GM20000 (cell line): ENCODE measurements at regions not wholly inside any gene's neighbourhood (a gene's known extent, or its start where the extent isn't known, plus 50 kb on each side); places are given as distances from the start of the nearest gene placed in this dataset.

ENCODE experiments used
- DNase-seq: peaks from one replicate; pipeline ENCODE4 v3.0.0; 2012; ENCODE audit warnings: low spot score
- TF ChIP-seq, protein P1 (sequence below): IDR thresholded peaks from 2 replicates; pipeline ENCODE4 v1.5.1; 2012; ENCODE audit warnings: mild to moderate bottlenecking, control low read depth; ENCODE audit errors: extremely low read depth, missing control alignments

DNA sequence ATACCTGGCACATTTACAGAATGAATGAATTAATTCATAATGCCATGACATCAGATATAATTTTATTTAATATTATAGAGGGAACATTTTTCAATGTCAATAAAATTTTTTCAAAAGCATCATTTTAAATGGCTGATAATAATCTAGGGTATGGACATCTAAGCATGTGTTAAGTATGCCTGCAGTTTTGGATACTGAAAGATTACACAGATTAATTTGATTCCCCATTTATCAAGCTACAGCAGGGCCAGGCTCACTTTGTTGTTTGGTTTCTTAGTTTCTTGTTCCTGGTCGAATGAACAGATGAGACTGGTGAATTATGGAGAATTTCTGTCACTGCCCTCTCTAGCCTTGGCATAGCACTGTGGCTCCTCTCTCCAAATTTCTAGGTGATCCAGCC is 72.4 kb upstream of the E2F8 start:
- no peak for DNase-seq
- TF ChIP-seq, protein P1, sequence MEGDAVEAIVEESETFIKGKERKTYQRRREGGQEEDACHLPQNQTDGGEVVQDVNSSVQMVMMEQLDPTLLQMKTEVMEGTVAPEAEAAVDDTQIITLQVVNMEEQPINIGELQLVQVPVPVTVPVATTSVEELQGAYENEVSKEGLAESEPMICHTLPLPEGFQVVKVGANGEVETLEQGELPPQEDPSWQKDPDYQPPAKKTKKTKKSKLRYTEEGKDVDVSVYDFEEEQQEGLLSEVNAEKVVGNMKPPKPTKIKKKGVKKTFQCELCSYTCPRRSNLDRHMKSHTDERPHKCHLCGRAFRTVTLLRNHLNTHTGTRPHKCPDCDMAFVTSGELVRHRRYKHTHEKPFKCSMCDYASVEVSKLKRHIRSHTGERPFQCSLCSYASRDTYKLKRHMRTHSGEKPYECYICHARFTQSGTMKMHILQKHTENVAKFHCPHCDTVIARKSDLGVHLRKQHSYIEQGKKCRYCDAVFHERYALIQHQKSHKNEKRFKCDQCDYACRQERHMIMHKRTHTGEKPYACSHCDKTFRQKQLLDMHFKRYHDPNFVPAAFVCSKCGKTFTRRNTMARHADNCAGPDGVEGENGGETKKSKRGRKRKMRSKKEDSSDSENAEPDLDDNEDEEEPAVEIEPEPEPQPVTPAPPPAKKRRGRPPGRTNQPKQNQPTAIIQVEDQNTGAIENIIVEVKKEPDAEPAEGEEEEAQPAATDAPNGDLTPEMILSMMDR = no peak

DNA sequence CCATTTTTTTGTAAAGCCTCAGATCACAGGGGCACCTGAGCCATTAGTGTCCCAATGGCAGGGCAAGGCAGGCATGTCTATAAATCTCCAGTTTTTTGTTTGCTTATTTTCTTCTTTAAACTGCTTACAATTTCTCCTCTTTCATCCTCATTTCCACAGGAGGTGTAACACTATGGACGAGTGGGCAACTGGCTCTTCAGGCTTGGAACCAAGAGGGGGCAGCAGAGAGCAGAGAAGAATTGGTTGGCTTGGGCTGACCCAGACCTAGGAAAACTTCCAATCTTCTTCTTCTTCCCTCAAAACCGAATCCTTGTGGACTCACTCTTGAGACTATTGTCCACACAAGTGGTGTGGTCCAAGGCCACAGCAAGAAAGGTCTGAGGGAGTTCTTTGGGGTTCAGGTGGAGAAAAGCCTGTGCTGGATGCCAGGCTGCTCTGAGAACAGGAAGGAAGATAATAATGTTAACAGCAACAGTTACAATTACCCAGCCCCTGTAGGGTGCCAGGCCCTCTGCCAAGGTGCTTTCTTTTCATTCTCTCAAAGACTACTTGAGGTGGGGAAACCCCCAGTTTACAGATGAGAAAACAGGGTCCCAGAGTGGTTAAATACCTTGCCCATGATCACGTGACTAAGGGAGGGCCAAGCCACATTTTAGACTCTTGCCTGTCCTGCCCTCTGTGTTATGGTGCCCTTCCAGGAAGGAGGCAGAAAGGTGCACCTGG is 70.7 kb upstream of the E2F8 start:
- DNase-seq = peak; percentile 62
- TF ChIP-seq, protein P1 = peak; percentile 57

DNA sequence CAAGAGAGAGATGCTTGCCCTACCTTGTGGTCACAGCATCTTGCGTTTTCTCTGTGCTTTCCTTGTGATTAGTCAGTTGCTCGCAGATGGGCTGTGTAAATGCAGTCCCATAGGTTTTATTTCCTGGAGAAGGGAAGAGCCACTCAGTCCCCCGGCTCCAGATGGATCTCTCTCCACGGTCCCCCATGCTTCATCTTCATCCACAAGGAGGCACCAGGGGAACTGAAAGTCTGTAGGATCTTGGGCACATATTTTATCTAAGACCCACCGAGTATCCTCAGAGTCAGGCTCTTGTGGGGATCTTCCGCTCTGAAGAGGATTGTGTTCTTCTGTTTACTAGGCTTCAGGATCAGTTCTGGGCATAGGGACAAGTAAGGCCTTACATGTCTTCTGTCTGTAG is 66.8 kb upstream of the E2F8 start:
- TF ChIP-seq, protein P1 = no peak
- no peak for DNase-seq

DNA sequence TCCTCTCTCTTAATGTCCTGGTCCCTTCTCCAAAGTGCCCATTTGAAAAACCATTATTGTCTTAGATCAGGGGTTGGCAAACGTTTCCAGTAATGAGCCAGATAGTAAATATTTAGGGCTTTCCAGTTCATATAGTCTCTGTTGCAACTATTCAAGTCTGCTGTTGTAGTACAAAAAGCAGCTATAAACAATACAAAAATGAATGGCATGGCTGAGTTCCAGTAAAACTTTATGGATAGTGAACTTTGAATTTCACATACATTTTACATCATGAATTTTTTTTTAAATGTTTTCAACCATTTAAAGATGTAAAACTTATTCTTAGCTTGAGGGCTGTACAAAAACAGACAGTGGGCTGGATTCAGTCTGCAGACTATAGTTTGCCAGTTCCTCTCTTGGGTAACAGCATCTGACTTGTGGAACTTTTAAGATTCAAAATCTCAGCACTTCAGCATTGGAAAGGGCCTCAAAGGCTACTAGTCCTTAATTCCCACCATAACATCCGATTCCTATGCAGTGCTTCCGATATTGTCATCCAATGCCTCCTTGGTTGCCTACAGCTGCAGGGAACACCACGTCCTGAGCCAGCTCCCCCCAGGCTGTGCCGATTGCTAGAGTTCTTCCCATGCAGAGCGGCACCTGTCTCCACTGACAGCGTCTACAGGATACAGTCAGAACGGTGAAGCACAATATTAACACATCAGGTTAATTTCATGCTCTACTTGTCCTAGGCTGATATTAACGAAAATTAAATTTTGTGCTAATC is 65.6 kb upstream of the E2F8 start:
- no peak for DNase-seq
- TF ChIP-seq, protein P1 = no peak

DNA sequence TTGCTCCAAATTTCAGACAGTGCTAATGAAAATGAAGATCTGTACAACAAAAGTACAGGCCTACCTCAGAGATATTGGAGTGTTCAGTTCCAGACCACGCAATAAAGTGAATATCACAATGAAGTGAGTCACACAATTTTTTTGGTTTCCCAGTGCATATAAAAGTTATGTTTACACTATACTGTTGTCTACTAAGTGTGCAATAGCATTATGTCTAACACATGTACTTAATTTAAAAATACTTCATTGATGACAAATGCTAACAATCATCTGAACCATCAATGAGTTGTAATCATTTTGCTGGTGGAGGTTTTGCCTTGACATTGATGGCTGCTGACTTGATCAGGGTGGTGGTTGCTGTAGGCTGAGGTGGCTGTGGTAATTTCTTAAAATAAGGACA is 60.6 kb upstream of the E2F8 start:
- TF ChIP-seq, protein P1 = no peak
- DNase-seq = no peak

DNA sequence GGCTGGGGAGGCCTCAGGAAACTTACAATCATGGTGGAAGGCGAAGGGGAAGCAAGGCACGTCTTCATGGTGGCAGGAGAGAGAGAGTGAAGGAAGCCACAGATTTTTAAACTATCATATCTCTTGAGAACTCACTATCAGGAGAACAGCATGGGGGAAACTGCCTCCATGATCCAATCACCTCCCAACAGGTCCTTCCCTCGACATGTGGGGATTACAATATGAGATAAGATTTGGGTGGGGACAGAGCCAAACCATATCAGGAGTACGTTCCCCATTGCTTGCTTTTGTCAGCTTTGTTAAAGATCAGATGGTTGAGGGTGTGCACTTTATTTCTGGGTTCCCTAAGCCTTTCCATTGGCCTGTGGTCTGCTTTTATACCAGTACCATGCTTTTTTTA is 53.7 kb upstream of the E2F8 start:
- no peak for DNase-seq
- TF ChIP-seq, protein P1 = no peak

DNA sequence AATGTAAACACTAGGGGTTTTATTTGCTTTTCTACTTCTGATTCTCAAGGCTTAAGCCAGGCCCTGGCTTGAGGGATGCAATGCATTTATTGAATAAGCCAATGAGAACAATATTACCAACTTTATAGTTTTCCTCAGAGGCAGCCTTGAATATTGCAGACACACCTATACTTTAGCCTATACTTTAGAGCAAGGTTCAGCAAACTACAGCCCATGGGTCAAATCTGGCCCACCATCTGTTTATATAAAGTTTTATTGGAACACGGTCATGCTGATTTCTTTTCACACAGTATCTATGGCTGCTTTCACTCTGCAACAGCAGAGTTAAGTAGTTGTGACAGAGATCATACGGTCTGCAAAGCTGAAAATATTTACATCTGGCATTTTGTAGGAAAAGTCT is 50.3 kb upstream of the E2F8 start:
- DNase-seq = no peak
- TF ChIP-seq, protein P1 = no peak
